Prostate gland (tissue), 2 donors: ENCODE measurements at regions not wholly inside any gene's neighbourhood (a gene's known extent, or its start where the extent isn't known, plus 50 kb on each side); places are given as distances from the start of the nearest gene placed in this dataset.

Experiments used
- DNase-seq: peaks from one replicate; pipeline ENCODE4 v3.0.0-alpha.2; 2019; ENCODE audit warnings: low spot score
- H3K27ac ChIP-seq, 2 donors: fragments of 200-600 bp; sonication (generic); 2 replicates each; pipeline ENCODE4 v1.5.1; 2017 to 2019
- H3K27me3 ChIP-seq: fragments of 200-600 bp; sonication (generic); replicated peaks from 2 replicates; pipeline ENCODE4 v1.5.1; 2019; ENCODE audit not compliant: insufficient read depth
- H3K36me3 ChIP-seq, 2 donors: fragments of 200-600 bp; sonication (generic); 1 replicate in 1 of 2; 2 replicates in 1 of 2; pipeline versions ENCODE4 v1.5.1 to v1.8.1; 2017 to 2019
- H3K4me1 ChIP-seq: fragments of 200-600 bp; sonication (generic); replicated peaks from 2 replicates; pipeline ENCODE4 v1.5.1; 2019
- H3K4me3 ChIP-seq, 2 donors: fragments of 200-600 bp; sonication (generic); 2 replicates each; pipeline ENCODE4 v1.5.1; 2017 to 2019
- H3K9me3 ChIP-seq: fragments of 200-600 bp; sonication (generic); 2 replicates; pipeline ENCODE4 v1.5.1; 2017
- POLR2A ChIP-seq: fragments of 450-650 bp; IDR thresholded peaks from one replicate; pipeline ENCODE4 v1.6.1; 2016; ENCODE audit warnings: antibody characterized with exemption, mild to moderate bottlenecking
- POLR2AphosphoS5 ChIP-seq: sonication (generic); formaldehyde crosslinking; IDR thresholded peaks from one replicate; pipeline ENCODE4 v1.6.1; 2017; ENCODE audit warnings: antibody characterized with exemption
- WGBS: methylation state at CpG from one replicate; pipeline ENCODE4 v1.1.5; 2018; 5-methylcytosine and 5-hydroxymethylcytosine counted together
- intact Hi-C: fragments of 100-400 bp; cut with DNase I; formaldehyde crosslinking; loops from one replicate; pipeline ENCODE4 v1.14.2; 2022
- TF ChIP-seq, protein P1 (sequence below), 4 experiments: fragments of 200-600 bp in 2 of 4; fragments of 450-650 bp in 2 of 4; sonication (generic) in 2 of 4; IDR thresholded peaks; 1 replicate in 3 of 4; 2 replicates in 1 of 4; pipeline ENCODE4 v1.5.1; 2016 to 2019; ENCODE audit warnings: antibody characterized with exemption in 4 of 4, mild to moderate bottlenecking in 2 of 4, moderate library complexity in 2 of 4

DNA sequence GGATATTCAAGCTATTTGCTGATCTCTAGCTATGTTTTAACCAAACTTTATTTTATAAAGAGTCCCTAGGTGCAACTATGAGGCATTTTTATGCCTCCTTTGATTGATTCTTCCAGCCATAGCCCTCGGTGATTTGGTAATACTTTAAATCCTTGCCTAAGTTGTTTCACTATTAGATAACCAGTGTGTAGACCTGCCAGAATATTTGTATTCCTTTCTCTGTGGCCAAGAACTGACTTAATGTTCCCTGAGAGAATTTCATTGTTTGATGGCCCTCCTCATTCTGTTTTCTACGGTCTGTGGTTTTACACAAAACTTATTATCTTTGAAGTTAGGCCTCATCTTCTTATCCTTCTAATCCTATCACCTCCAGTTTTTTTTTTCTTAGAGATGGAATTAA, 109.7 kb upstream of the MDGA2 start:
- H3K27me3 ChIP-seq = no peaks in the 10 kb centered on the region
- no peaks in the 10 kb centered on the region for H3K36me3 ChIP-seq
- H3K9me3 ChIP-seq = no peaks in the 10 kb centered on the region
- WGBS = 29% methylated on average over 2 of the region's 2 CpGs
- DNase-seq = no peak
- no peak overlapping the region for H3K27ac ChIP-seq
- H3K4me3 ChIP-seq = no peak overlapping the region
- TF ChIP-seq, protein P1, sequence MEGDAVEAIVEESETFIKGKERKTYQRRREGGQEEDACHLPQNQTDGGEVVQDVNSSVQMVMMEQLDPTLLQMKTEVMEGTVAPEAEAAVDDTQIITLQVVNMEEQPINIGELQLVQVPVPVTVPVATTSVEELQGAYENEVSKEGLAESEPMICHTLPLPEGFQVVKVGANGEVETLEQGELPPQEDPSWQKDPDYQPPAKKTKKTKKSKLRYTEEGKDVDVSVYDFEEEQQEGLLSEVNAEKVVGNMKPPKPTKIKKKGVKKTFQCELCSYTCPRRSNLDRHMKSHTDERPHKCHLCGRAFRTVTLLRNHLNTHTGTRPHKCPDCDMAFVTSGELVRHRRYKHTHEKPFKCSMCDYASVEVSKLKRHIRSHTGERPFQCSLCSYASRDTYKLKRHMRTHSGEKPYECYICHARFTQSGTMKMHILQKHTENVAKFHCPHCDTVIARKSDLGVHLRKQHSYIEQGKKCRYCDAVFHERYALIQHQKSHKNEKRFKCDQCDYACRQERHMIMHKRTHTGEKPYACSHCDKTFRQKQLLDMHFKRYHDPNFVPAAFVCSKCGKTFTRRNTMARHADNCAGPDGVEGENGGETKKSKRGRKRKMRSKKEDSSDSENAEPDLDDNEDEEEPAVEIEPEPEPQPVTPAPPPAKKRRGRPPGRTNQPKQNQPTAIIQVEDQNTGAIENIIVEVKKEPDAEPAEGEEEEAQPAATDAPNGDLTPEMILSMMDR (IDR thresholded peaks at IDR 0.05) = no peak
- TF ChIP-seq POLR2AphosphoS5 = no peak
- TF ChIP-seq POLR2A = no peak
- intact Hi-C loops = no loop called here
- no peaks in the 10 kb centered on the region for H3K4me1 ChIP-seq

DNA sequence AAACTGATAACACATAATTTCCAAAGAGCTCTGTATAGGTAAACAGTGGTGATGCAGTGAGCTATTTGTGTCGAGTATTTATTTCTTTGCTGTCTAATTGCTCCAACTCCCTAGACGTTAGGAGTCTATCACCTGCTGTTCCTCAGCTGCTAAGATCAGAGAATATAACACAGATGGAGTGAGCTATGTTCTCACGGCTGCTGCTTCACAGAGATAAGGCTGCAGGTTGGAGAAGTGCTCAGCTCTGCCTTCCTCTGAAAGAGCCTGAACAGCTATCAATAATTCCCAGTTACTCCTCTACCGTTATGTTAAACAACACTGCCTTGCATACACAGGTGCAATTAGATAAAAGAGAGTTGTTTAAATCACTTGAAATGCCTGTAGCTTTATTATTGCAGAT, 103.2 kb upstream of the MDGA2 start:
- 29% methylated on average over 4 of the region's 4 CpGs for WGBS

DNA sequence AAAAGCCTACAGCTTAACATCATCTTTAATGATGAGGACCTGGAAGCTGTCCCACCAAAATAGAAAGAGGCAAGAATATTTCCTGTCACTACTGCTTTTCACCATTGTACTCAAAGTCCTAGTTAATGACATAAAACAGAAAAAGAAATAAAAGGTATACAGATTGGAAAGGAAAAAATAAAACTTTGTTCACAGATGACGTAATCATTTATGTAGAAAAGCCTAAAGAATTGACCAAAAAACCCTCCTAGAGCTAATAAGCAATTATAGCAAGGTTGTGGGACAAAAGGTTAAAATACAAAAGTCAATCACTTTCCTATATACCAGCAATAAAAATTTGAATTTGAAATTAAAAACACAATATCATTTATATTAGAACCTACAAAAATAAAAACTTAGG, 97.2 kb upstream of the MDGA2 start:
- H3K36me3 ChIP-seq = no peaks in the 10 kb centered on the region
- H3K27ac ChIP-seq = no peak overlapping the region
- H3K4me1 ChIP-seq = no peaks in the 10 kb centered on the region
- intact Hi-C loops = no loop called here
- TF ChIP-seq, protein P1 (IDR thresholded peaks at IDR 0.05) = no peak
- TF ChIP-seq POLR2A = no peak
- 96% methylated on average over 1 of the region's 1 CpG for WGBS
- H3K9me3 ChIP-seq = no peaks in the 10 kb centered on the region
- no peak for DNase-seq
- no peaks in the 10 kb centered on the region for H3K27me3 ChIP-seq
- no peak overlapping the region for H3K4me3 ChIP-seq

More for the DNA sequence above, 103.2 kb upstream of the MDGA2 start:
- TF ChIP-seq, protein P1 (IDR thresholded peaks at IDR 0.05) = no peak
- TF ChIP-seq POLR2AphosphoS5 = no peak
- TF ChIP-seq POLR2A = no peak
- Histone ChIP-seq H3K4me1 (no peaks in the 10 kb centered on the region), H3K9me3 (no peaks in the 10 kb centered on the region), H3K27ac (no peak overlapping the region), H3K27me3 (no peaks in the 10 kb centered on the region), H3K36me3 (no peaks in the 10 kb centered on the region), H3K4me3 (no peak overlapping the region)
- intact Hi-C loops = no loop called here
- no peak for DNase-seq

DNA sequence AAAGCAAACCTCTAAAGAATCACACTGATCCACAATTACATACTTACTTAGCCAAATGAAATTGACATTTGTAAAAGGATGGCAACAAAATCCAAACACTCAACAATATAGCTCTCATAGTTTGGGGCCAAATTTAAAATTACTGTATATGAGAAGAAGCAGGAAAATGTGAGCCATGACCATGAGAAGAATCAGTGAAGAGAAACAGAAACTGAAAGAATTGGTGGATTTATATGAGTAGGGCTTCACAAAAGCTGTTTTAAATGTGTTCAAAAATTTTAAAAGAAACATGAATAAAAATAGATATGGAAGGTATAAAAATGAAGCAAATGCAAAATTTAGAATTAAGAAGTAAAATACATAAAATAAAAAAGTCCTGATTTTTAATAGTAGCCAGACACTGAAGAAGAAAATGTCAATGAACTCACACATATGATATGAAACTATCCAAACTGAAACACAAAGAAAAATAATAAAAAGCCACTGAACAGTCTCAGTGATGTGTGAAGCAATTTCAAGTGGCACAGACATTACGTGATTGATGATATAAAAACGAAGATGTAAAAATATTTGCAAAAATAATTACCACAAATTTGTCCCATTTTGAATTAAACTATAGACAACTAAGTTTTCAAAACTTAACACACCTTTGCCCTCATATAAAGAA, 87.9 kb upstream of the MDGA2 start:
- Histone ChIP-seq H3K36me3 (no peaks in the 10 kb centered on the region), H3K27ac (no peak overlapping the region), H3K4me1 (no peaks in the 10 kb centered on the region), H3K9me3 (no peaks in the 10 kb centered on the region), H3K27me3 (no peaks in the 10 kb centered on the region), H3K4me3 (no peak overlapping the region)
- intact Hi-C loops = no loop called here
- TF ChIP-seq POLR2A (no peak), POLR2AphosphoS5 (no peak)
- TF ChIP-seq, protein P1 (IDR thresholded peaks at IDR 0.05) = no peak
- no peak for DNase-seq
- WGBS = 87% methylated on average over 2 of the region's 2 CpGs

DNA sequence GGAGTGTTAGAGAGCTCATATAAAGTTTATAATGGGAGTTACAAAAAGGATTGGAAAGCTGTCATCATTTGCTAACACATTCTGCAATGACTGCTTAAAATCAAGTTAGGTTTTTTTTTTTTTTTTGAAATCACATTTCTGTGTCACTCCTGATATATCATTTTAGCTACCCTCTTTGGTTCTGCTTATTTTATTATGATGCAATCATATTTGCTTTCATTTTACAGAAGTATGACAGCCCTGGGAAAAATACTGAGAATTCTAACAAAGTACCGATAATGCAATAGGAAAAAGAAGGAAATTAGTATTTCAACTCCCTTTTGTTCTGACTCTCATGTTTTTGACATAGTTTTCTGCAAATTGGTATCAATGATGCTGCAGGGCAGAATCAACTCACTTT, 71.6 kb upstream of the MDGA2 start:
- H3K4me3 ChIP-seq = no peak overlapping the region
- H3K9me3 ChIP-seq = no peaks in the 10 kb centered on the region
- DNase-seq = no peak
- no peak overlapping the region for H3K27ac ChIP-seq
- no peaks in the 10 kb centered on the region for H3K36me3 ChIP-seq
- no peaks in the 10 kb centered on the region for H3K4me1 ChIP-seq
- no peaks in the 10 kb centered on the region for H3K27me3 ChIP-seq
- WGBS = 89% methylated on average over 1 of the region's 1 CpG
- intact Hi-C loops = no loop called here
- TF ChIP-seq POLR2AphosphoS5 = no peak
- TF ChIP-seq, protein P1 (IDR thresholded peaks at IDR 0.05) = no peak
- TF ChIP-seq POLR2A = no peak
